BLaER1 treated with 17β-estradiol and CSF1 and Interleukin-3, amounts not matched to agents 10 nM and 100 nM (cell line): ENCODE measurements at regions not wholly inside any gene's neighbourhood (a gene's known extent, or its start where the extent isn't known, plus 50 kb on each side); places are given as distances from the start of the nearest gene placed in this dataset.

Experiments
- H3K27ac ChIP-seq, 11 experiments: shearing (Covaris generic); formaldehyde crosslinking; 2 replicates each; pipeline ENCODE4 v1.8.1; 2022
- H3K27me3 ChIP-seq, 11 experiments: shearing (Covaris generic); formaldehyde crosslinking; 2 replicates each; pipeline ENCODE4 v1.8.1; 2022
- H3K36me3 ChIP-seq, 11 experiments: shearing (Covaris generic); formaldehyde crosslinking; 2 replicates each; pipeline ENCODE4 v1.8.1; 2022
- H3K4me1 ChIP-seq, 10 experiments: shearing (Covaris generic); formaldehyde crosslinking; 2 replicates each; pipeline ENCODE4 v1.8.1; 2022
- H3K4me2 ChIP-seq, 11 experiments: shearing (Covaris generic); formaldehyde crosslinking; 2 replicates each; pipeline ENCODE4 v1.8.1; 2022
- H3K4me3 ChIP-seq, 10 experiments: shearing (Covaris generic); formaldehyde crosslinking; 2 replicates each; pipeline ENCODE4 v1.8.1; 2022
- H3K9ac ChIP-seq, 11 experiments: shearing (Covaris generic); formaldehyde crosslinking; 2 replicates each; pipeline ENCODE4 v1.8.1; 2022
- H3K9me3 ChIP-seq, 11 experiments: shearing (Covaris generic); formaldehyde crosslinking; replicated peaks in 1 of 11; 2 replicates each; pipeline ENCODE4 v1.8.1; 2022
- H4K20me1 ChIP-seq, 11 experiments: shearing (Covaris generic); formaldehyde crosslinking; 2 replicates each; pipeline ENCODE4 v1.8.1; 2022
- Cebpa-rat ChIP-seq, 11 experiments: shearing (Covaris generic); IDR thresholded peaks; 2 replicates each; pipeline ENCODE4 v1.8.1; 2022

GRCh38 chr6:14819840-14820420, 425.9 kb upstream of the JARID2 start:
- Histone ChIP-seq H3K4me2 (no peak overlapping the region), H3K4me1 (peaks cover 8 to 24% (median 10%) of the 10 kb centered on the region in 10 experiments; a peak in 14 of 20 replicates), H3K9me3 (peaks cover 0 to 24% (median 0%) of the 10 kb centered on the region in 11 experiments; a peak in 3 of 22 replicates), H3K27me3 (no peaks in the 10 kb centered on the region), H3K36me3 (no peaks in the 10 kb centered on the region), H3K4me3 (no peak overlapping the region), H3K27ac (no peak overlapping the region), H4K20me1 (no peaks in the 10 kb centered on the region), H3K9ac (no peak overlapping the region)
- no peak for TF ChIP-seq Cebpa-rat (IDR thresholded peaks at IDR 0.05)

GRCh38 chr6:14822012-14822553, 423.8 kb upstream of the JARID2 start:
- Histone ChIP-seq H3K9ac (no peak overlapping the region), H3K9me3 (peaks cover 0 to 24% (median 0%) of the 10 kb centered on the region in 11 experiments; a peak in 3 of 22 replicates), H3K27ac (no peak overlapping the region), H3K4me1 (peaks cover 8 to 25% (median 10%) of the 10 kb centered on the region in 10 experiments; a peak in 14 of 20 replicates), H3K27me3 (no peaks in the 10 kb centered on the region), H3K4me3 (no peak overlapping the region), H3K4me2 (no peak overlapping the region), H3K36me3 (no peaks in the 10 kb centered on the region), H4K20me1 (no peaks in the 10 kb centered on the region)
- TF ChIP-seq Cebpa-rat (IDR thresholded peaks at IDR 0.05) = no peak

GRCh38 chr6:14822679-14823078, 423.2 kb upstream of the JARID2 start:
- TF ChIP-seq Cebpa-rat (IDR thresholded peaks at IDR 0.05) = no peak
- no peaks in the 10 kb centered on the region for H3K36me3 ChIP-seq

GRCh38 chr6:14824060-14824459, 421.8 kb upstream of the JARID2 start:
- Histone ChIP-seq H3K27ac (no peak overlapping the region), H4K20me1 (no peaks in the 10 kb centered on the region), H3K36me3 (no peaks in the 10 kb centered on the region), H3K4me2 (peak overlapping the region in 10 of 11 experiments; percentile 10 to 55 (median 33); a peak in 11 of 22 replicates), H3K4me3 (no peak overlapping the region), H3K4me1 (peaks cover 8 to 25% (median 10%) of the 10 kb centered on the region in 10 experiments; a peak in 14 of 20 replicates), H3K9ac (no peak overlapping the region), H3K9me3 (peaks cover 0 to 24% (median 0%) of the 10 kb centered on the region in 11 experiments; a peak in 3 of 22 replicates), H3K27me3 (no peaks in the 10 kb centered on the region)
- no peak for TF ChIP-seq Cebpa-rat (IDR thresholded peaks at IDR 0.05)

More at GRCh38 chr6:14822679-14823078, 423.2 kb upstream of the JARID2 start:
- Histone ChIP-seq H3K4me3 (no peak overlapping the region), H3K9ac (no peak overlapping the region), H3K4me1 (peaks cover 8 to 25% (median 10%) of the 10 kb centered on the region in 10 experiments; a peak in 14 of 20 replicates), H3K9me3 (peaks cover 0 to 24% (median 0%) of the 10 kb centered on the region in 11 experiments; a peak in 3 of 22 replicates), H4K20me1 (no peaks in the 10 kb centered on the region), H3K27me3 (no peaks in the 10 kb centered on the region), H3K4me2 (no peak overlapping the region), H3K27ac (no peak overlapping the region)

- H3K27me3 ChIP-seq = no peaks in the 10 kb centered on the region
- no peak overlapping the region for H3K9ac ChIP-seq
- H4K20me1 ChIP-seq = no peaks in the 10 kb centered on the region
- H3K4me3 ChIP-seq = no peak overlapping the region
- H3K4me1 ChIP-seq = peaks cover 8 to 25% (median 10%) of the 10 kb centered on the region in 10 experiments; a peak in 14 of 20 replicates
- H3K27ac ChIP-seq = no peak overlapping the region
- H3K36me3 ChIP-seq = no peaks in the 10 kb centered on the region
- peaks cover 0 to 24% (median 0%) of the 10 kb centered on the region in 11 experiments; a peak in 3 of 22 replicates for H3K9me3 ChIP-seq
- peak overlapping the region; percentile 10 to 55 (median 32); a peak in 13 of 22 replicates for H3K4me2 ChIP-seq
- TF ChIP-seq Cebpa-rat (IDR thresholded peaks at IDR 0.05) = no peak
Measured at GRCh38 chr6:14824484-14825275, 421.2 kb upstream of the JARID2 start.

GRCh38 chr6:14826456-14826855, 419.4 kb upstream of the JARID2 start:
- H4K20me1 ChIP-seq = no peaks in the 10 kb centered on the region
- no peak overlapping the region for H3K27ac ChIP-seq
- no peak overlapping the region for H3K9ac ChIP-seq
- no peaks in the 10 kb centered on the region for H3K27me3 ChIP-seq
- no peaks in the 10 kb centered on the region for H3K36me3 ChIP-seq
- H3K4me1 ChIP-seq = peaks cover 8 to 15% (median 10%) of the 10 kb centered on the region in 10 experiments; a peak in 13 of 20 replicates
- TF ChIP-seq Cebpa-rat (IDR thresholded peaks at IDR 0.05) = no peak
- H3K4me2 ChIP-seq = no peak overlapping the region
- no peak overlapping the region for H3K4me3 ChIP-seq
- H3K9me3 ChIP-seq = peaks cover 0 to 25% (median 5%) of the 10 kb centered on the region in 11 experiments; a peak in 5 of 22 replicates

- H3K4me2 ChIP-seq = no peak overlapping the region
- H3K27me3 ChIP-seq = no peaks in the 10 kb centered on the region
- peaks cover 0 to 17% (median 5%) of the 10 kb centered on the region in 11 experiments; a peak in 5 of 22 replicates for H3K9me3 ChIP-seq
- TF ChIP-seq Cebpa-rat (IDR thresholded peaks at IDR 0.05) = no peak
- no peaks in the 10 kb centered on the region for H3K36me3 ChIP-seq
- peaks cover 8 to 15% (median 10%) of the 10 kb centered on the region in 10 experiments; a peak in 13 of 20 replicates for H3K4me1 ChIP-seq
- H3K4me3 ChIP-seq = no peak overlapping the region
- no peak overlapping the region for H3K9ac ChIP-seq
- H4K20me1 ChIP-seq = no peaks in the 10 kb centered on the region
- H3K27ac ChIP-seq = no peak overlapping the region
Measured at GRCh38 chr6:14827354-14827753, 418.5 kb upstream of the JARID2 start.

GRCh38 chr6:14828201-14828611, 417.7 kb upstream of the JARID2 start:
- H3K4me1 ChIP-seq = peaks cover 8 to 15% (median 10%) of the 10 kb centered on the region in 10 experiments; a peak in 13 of 20 replicates
- H3K36me3 ChIP-seq = no peaks in the 10 kb centered on the region
- H3K4me3 ChIP-seq = no peak overlapping the region
- no peak overlapping the region for H3K9ac ChIP-seq
- H3K4me2 ChIP-seq = peak overlapping the region in 2 of 11 experiments; percentile 6 to 18; a peak in 1 of 22 replicates
- peaks cover 0 to 12% (median 5%) of the 10 kb centered on the region in 11 experiments; a peak in 5 of 22 replicates for H3K9me3 ChIP-seq
- TF ChIP-seq Cebpa-rat (IDR thresholded peaks at IDR 0.05) = no peak
- H3K27me3 ChIP-seq = no peaks in the 10 kb centered on the region
- no peak overlapping the region for H3K27ac ChIP-seq
- H4K20me1 ChIP-seq = no peaks in the 10 kb centered on the region

GRCh38 chr6:14831070-14831469, 414.8 kb upstream of the JARID2 start:
- no peak overlapping the region for H3K9ac ChIP-seq
- no peak overlapping the region for H3K4me3 ChIP-seq
- H3K4me2 ChIP-seq = no peak overlapping the region
- no peak overlapping the region for H3K27ac ChIP-seq
- TF ChIP-seq Cebpa-rat (IDR thresholded peaks at IDR 0.05) = no peak
- no peaks in the 10 kb centered on the region for H3K27me3 ChIP-seq
- no peaks in the 10 kb centered on the region for H3K4me1 ChIP-seq
- no peaks in the 10 kb centered on the region for H4K20me1 ChIP-seq
- peaks cover 0 to 12% (median 5%) of the 10 kb centered on the region in 11 experiments; a peak in 3 of 22 replicates for H3K9me3 ChIP-seq
- no peaks in the 10 kb centered on the region for H3K36me3 ChIP-seq
